Superior temporal gyrus (tissue), 1 donor: ENCODE measurements at regions not wholly inside any gene's neighbourhood (a gene's known extent, or its start where the extent isn't known, plus 50 kb on each side); places are given as distances from the start of the nearest gene placed in this dataset.
"Not testable (repeated sequence)": the region's sequence is repeated elsewhere in the genome, so short reads cannot be mapped to it uniquely, and the experiment has no call there.

Experiments used
- DNase-seq: peaks from one replicate; pipeline ENCODE4 v3.0.0-alpha.2; 2016; ENCODE audit errors: extremely low spot score

- DNase-seq, result not testable (repeated sequence)
Measured at GRCh38 chr1:148432318-148432717, 50.8 kb downstream of the PPIAL4G start.

- not testable (repeated sequence) for DNase-seq
Measured at GRCh38 chr1:148429856-148430255, 53.2 kb downstream of the PPIAL4G start.

- DNase-seq, result not testable (repeated sequence)
Measured at GRCh38 chr1:148426940-148427611, 56.0 kb downstream of the PPIAL4G start.

- DNase-seq, result not testable (repeated sequence)
Measured at GRCh38 chr1:148426385-148426784, 56.7 kb downstream of the PPIAL4G start.

- not testable (repeated sequence) for DNase-seq
Measured at GRCh38 chr1:148424143-148425003, 58.7 kb downstream of the PPIAL4G start.

GRCh38 chr1:148422921-148423320 lies 60.2 kb downstream of the PPIAL4G start:
- not testable (repeated sequence) for DNase-seq

- DNase-seq, result not testable (repeated sequence)
Measured at GRCh38 chr1:148417241-148417640, 65.9 kb downstream of the PPIAL4G start.

- not testable (repeated sequence) for DNase-seq
Measured at GRCh38 chr1:148413385-148413784, 69.7 kb downstream of the PPIAL4G start.

- not testable (repeated sequence) for DNase-seq
Measured at GRCh38 chr1:148404786-148405568, 78.1 kb downstream of the PPIAL4G start.

- not testable (repeated sequence) for DNase-seq
Measured at GRCh38 chr1:148403925-148404324, 79.2 kb downstream of the PPIAL4G start.

GRCh38 chr1:148403085-148403456 lies 80.0 kb downstream of the PPIAL4G start:
- DNase-seq, result not testable (repeated sequence)

GRCh38 chr1:148402152-148403084 lies 80.7 kb downstream of the PPIAL4G start:
- peak; percentile 62 for DNase-seq

GRCh38 chr1:148397516-148397915 lies 85.6 kb downstream of the PPIAL4G start:
- DNase-seq, result not testable (repeated sequence)

- not testable (repeated sequence) for DNase-seq
Measured at GRCh38 chr1:148392505-148392904, 90.6 kb downstream of the PPIAL4G start.

- DNase-seq, result not testable (repeated sequence)
Measured at GRCh38 chr1:148391323-148391722, 91.8 kb downstream of the PPIAL4G start.

GRCh38 chr1:148389027-148389339 lies 94.1 kb downstream of the PPIAL4G start:
- no peak for DNase-seq

GRCh38 chr1:148388260-148389026 lies 94.7 kb downstream of the PPIAL4G start:
- peak; percentile 96 for DNase-seq

- not testable (repeated sequence) for DNase-seq
Measured at GRCh38 chr1:148387949-148388259, 95.2 kb downstream of the PPIAL4G start.

- DNase-seq, result not testable (repeated sequence)
Measured at GRCh38 chr1:148387122-148387948, 95.8 kb downstream of the PPIAL4G start.

GRCh38 chr1:148386617-148387016 lies 96.5 kb downstream of the PPIAL4G start:
- DNase-seq, result no peak
